Ovary (tissue), 3 donors: ENCODE measurements at regions not wholly inside any gene's neighbourhood (a gene's known extent, or its start where the extent isn't known, plus 50 kb on each side); places are given as distances from the start of the nearest gene placed in this dataset.

Experiments
- CTCF ChIP-seq, 3 donors: fragments of 450-650 bp in 2 of 3; fragments of 200-600 bp in 1 of 3; IDR thresholded peaks; one replicate each; pipeline versions ENCODE4 v1.5.1 to v1.8.0; 2016 to 2022; ENCODE audit warnings: antibody characterized with exemption in 3 of 3, mild to moderate bottlenecking in 1 of 3
- EP300 ChIP-seq: sonication (generic); formaldehyde crosslinking; IDR thresholded peaks from one replicate; pipeline ENCODE4 v1.6.1; 2017; ENCODE audit warnings: antibody characterized with exemption
- donor health status: DM: no; HTN: no; CAD: no.

- TF ChIP-seq CTCF (IDR thresholded peaks at IDR 0.05) = no peak
- TF ChIP-seq EP300 = no peak
These were observed 159.9 kb upstream of the NAV2 start for GRCh38 chr11:19552656-19553260.
